ENCODE measurements at regions not wholly inside any gene's neighbourhood (a gene's known extent, or its start where the extent isn't known, plus 50 kb on each side); places are given as distances from the start of the nearest gene placed in this dataset.

GRCh38 chr6:14857501-14857900, 388.4 kb upstream of the JARID2 start:
- no peaks in the 10 kb centered on the region for H3K9me3 Mint-ChIP-seq (ENCODE audit: unreplicated experiment)
- H3K36me3 ChIP-seq (ENCODE audit: control insufficient read depth, insufficient read depth, low read length), result no peaks in the 10 kb centered on the region
- no TSS peak for BruUV-seq (replicated peaks)
- H3K4me1 Mint-ChIP-seq (ENCODE audit: low read depth, unreplicated experiment), result no peaks in the 10 kb centered on the region
- H3K27ac Mint-ChIP-seq (ENCODE audit: unreplicated experiment), result no peak overlapping the region
- no peak for TF ChIP-seq CTCF (IDR thresholded peaks at IDR 0.05; ENCODE audit: insufficient read depth in 1 of 2, low read depth in 1 of 2, low read length in 1 of 2, severe bottlenecking in 1 of 2, unreplicated experiment in 1 of 2)
- H3K27me3 Mint-ChIP-seq (ENCODE audit: insufficient read depth, unreplicated experiment), result no peaks in the 10 kb centered on the region
- no peaks in the 10 kb centered on the region for H3K36me3 Mint-ChIP-seq (ENCODE audit: insufficient read depth, unreplicated experiment)
- intact Hi-C loops (cut with micrococcal nuclease; ENCODE audit: unreplicated experiment), result no loop called here
- DNase-seq, result no peak
- ChIA-PET POLR2A (no interaction called here), CTCF (no interaction called here)
- H3K9me3 ChIP-seq, result no peaks in the 10 kb centered on the region; the same call in 1 of the 2 replicates
- no peaks in the 10 kb centered on the region for H3K4me1 ChIP-seq
- H3K4me3 Mint-ChIP-seq (ENCODE audit: unreplicated experiment), result no peak overlapping the region
- H3K27me3 ChIP-seq (replicated peaks; ENCODE audit: control insufficient read depth, insufficient read depth, low read length), result no peaks in the 10 kb centered on the region
- no peak overlapping the region for H3K4me3 ChIP-seq (ENCODE audit: low read depth, low read length)

GRCh38 chr6:14858808-14859207, 387.1 kb upstream of the JARID2 start:
- Histone ChIP-seq H3K4me3 (ENCODE audit: low read depth, low read length) (no peak overlapping the region), H3K9me3 (no peaks in the 10 kb centered on the region; the same call in 1 of the 2 replicates), H3K27me3 (replicated peaks; ENCODE audit: control insufficient read depth, insufficient read depth, low read length) (no peaks in the 10 kb centered on the region), H3K36me3 (ENCODE audit: control insufficient read depth, insufficient read depth, low read length) (no peaks in the 10 kb centered on the region), H3K4me1 (no peaks in the 10 kb centered on the region)
- Mint-ChIP-seq H3K27me3 (ENCODE audit: insufficient read depth, unreplicated experiment) (no peaks in the 10 kb centered on the region), H3K27ac (ENCODE audit: unreplicated experiment) (no peak overlapping the region), H3K4me1 (ENCODE audit: low read depth, unreplicated experiment) (no peaks in the 10 kb centered on the region), H3K4me3 (ENCODE audit: unreplicated experiment) (no peak overlapping the region), H3K9me3 (ENCODE audit: unreplicated experiment) (no peaks in the 10 kb centered on the region), H3K36me3 (ENCODE audit: insufficient read depth, unreplicated experiment) (no peaks in the 10 kb centered on the region)
- POLR2A ChIA-PET, result no interaction called here
- no TSS peak for BruUV-seq (replicated peaks)
- CTCF ChIA-PET, result no interaction called here
- no peak for TF ChIP-seq CTCF (IDR thresholded peaks at IDR 0.05; ENCODE audit: insufficient read depth in 1 of 2, low read depth in 1 of 2, low read length in 1 of 2, severe bottlenecking in 1 of 2, unreplicated experiment in 1 of 2)
- no peak for DNase-seq
- intact Hi-C loops (cut with micrococcal nuclease; ENCODE audit: unreplicated experiment), result no loop called here

GRCh38 chr6:14860774-14861173, 385.1 kb upstream of the JARID2 start:
- Mint-ChIP-seq H3K4me1 (ENCODE audit: low read depth, unreplicated experiment) (no peaks in the 10 kb centered on the region), H3K27me3 (ENCODE audit: insufficient read depth, unreplicated experiment) (no peaks in the 10 kb centered on the region), H3K27ac (ENCODE audit: unreplicated experiment) (no peak overlapping the region), H3K9me3 (ENCODE audit: unreplicated experiment) (no peaks in the 10 kb centered on the region), H3K36me3 (ENCODE audit: insufficient read depth, unreplicated experiment) (no peaks in the 10 kb centered on the region), H3K4me3 (ENCODE audit: unreplicated experiment) (no peak overlapping the region)
- ChIA-PET POLR2A (no interaction called here), CTCF (no interaction called here)
- DNase-seq, result no peak
- BruUV-seq (replicated peaks), result no TSS peak
- intact Hi-C loops (cut with micrococcal nuclease; ENCODE audit: unreplicated experiment), result no loop called here
- no peak for TF ChIP-seq CTCF (IDR thresholded peaks at IDR 0.05; ENCODE audit: insufficient read depth in 1 of 2, low read depth in 1 of 2, low read length in 1 of 2, severe bottlenecking in 1 of 2, unreplicated experiment in 1 of 2)
- H3K27me3 ChIP-seq (replicated peaks; ENCODE audit: control insufficient read depth, insufficient read depth, low read length), result no peaks in the 10 kb centered on the region
- H3K4me1 ChIP-seq, result no peaks in the 10 kb centered on the region
- H3K4me3 ChIP-seq (ENCODE audit: low read depth, low read length), result no peak overlapping the region
- H3K9me3 ChIP-seq, result no peaks in the 10 kb centered on the region; the same call in 1 of the 2 replicates
- H3K36me3 ChIP-seq (ENCODE audit: control insufficient read depth, insufficient read depth, low read length), result no peaks in the 10 kb centered on the region

Measured in Caco-2 (cell line).